ENCODE measurements at regions not wholly inside any gene's neighbourhood (a gene's known extent, or its start where the extent isn't known, plus 50 kb on each side); places are given as distances from the start of the nearest gene placed in this dataset.

DNA sequence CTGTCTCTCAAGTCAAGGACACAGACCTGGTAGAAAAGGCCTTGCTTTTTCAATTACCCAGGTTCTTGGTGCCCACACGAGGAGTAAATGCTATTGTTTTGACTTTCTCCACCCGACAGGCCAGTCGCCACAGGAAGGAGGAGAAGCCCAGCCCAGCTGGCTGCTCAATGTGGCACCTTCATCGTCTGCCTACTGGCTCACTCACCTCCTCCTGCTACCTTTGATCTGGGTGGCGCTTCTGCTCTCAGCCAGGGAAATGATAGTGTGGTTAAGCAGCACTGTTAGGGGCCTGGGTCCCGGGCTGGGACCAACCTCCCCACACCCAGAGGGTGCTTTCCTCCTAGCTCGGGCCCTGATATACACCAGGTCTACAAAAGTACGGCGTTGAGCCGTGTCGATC is 75.0 kb upstream of the FZD10 start:
- ATAC-seq (ENCODE audit: poor library complexity) (peak; percentile 43), DNase-seq (peak in 7 of 14 experiments; percentile 4 to 39 (median 20))
- intact Hi-C loops (cut with DNase I, micrococcal nuclease): no loop called here
- Histone ChIP-seq H3K4me3 (ENCODE audit: low read length) (no peak overlapping the region), H3K9me3 (ENCODE audit: control insufficient read depth in 1 of 2, insufficient read depth in 1 of 2, low read length in 2 of 2) (peaks cover 0 to 22% of the 10 kb centered on the region in 2 experiments), H3K27me3 (ENCODE audit: control insufficient read depth in 1 of 2, insufficient read depth in 2 of 2, low read length in 2 of 2) (peaks cover 0 to 2% of the 10 kb centered on the region in 2 experiments), H3K36me3 (ENCODE audit: insufficient read depth, low read length) (no peaks in the 10 kb centered on the region), H3K4me1 (ENCODE audit: insufficient read depth, low read length) (peaks cover 27% of the 10 kb centered on the region), H3K27ac (ENCODE audit: low read depth in 1 of 2, low read length in 2 of 2) (peak overlapping the region in 1 of 2 donors; percentile 1)
- Mint-ChIP-seq H3K36me3 (ENCODE audit: low read depth) (no peaks in the 10 kb centered on the region), H3K27ac (peak overlapping the region; percentile 82), H3K9me3 (peaks cover 6% of the 10 kb centered on the region), H3K4me1 (ENCODE audit: low read depth) (peaks cover 37% of the 10 kb centered on the region), H3K4me3 (peak overlapping the region; percentile 79), H3K27me3 (no peaks in the 10 kb centered on the region)
- ChIA-PET POLR2A (interaction anchor here (1.2 kb wide), 1 partner anchor 84 kb away, joined by 3 read pairs; no protein-coding TSS in a partner anchor), CTCF (no interaction called here)
- TF ChIP-seq, protein P1, sequence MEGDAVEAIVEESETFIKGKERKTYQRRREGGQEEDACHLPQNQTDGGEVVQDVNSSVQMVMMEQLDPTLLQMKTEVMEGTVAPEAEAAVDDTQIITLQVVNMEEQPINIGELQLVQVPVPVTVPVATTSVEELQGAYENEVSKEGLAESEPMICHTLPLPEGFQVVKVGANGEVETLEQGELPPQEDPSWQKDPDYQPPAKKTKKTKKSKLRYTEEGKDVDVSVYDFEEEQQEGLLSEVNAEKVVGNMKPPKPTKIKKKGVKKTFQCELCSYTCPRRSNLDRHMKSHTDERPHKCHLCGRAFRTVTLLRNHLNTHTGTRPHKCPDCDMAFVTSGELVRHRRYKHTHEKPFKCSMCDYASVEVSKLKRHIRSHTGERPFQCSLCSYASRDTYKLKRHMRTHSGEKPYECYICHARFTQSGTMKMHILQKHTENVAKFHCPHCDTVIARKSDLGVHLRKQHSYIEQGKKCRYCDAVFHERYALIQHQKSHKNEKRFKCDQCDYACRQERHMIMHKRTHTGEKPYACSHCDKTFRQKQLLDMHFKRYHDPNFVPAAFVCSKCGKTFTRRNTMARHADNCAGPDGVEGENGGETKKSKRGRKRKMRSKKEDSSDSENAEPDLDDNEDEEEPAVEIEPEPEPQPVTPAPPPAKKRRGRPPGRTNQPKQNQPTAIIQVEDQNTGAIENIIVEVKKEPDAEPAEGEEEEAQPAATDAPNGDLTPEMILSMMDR (IDR thresholded peaks at IDR 0.05): no peak

DNA sequence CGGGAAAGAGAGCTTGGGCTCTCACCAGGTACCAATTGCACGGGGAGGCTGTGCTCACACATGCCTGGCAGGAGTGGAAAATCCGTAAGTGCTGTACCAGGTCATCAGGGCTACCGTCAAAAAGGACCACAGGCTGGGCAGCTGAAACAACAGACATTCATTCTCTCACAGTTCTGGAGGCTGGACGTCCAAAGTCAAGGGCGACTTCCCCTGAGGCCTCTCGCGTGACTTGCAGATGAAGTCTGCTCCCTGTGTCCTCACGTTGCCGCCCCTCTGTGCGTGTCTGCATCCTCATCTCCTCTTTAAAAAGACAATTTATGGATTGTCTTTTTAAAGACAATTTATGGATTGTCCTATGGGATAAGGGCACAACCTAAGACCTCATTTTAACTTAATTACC is 73.8 kb upstream of the FZD10 start:
- Mint-ChIP-seq H3K9me3 (peaks cover 6% of the 10 kb centered on the region), H3K27me3 (no peaks in the 10 kb centered on the region), H3K4me3 (no peak overlapping the region), H3K27ac (no peak overlapping the region), H3K36me3 (ENCODE audit: low read depth) (no peaks in the 10 kb centered on the region), H3K4me1 (ENCODE audit: low read depth) (peaks cover 37% of the 10 kb centered on the region)
- no peak for ATAC-seq (ENCODE audit: poor library complexity)
- POLR2A ChIA-PET: no interaction called here
- Histone ChIP-seq H3K27ac (ENCODE audit: low read depth in 1 of 2, low read length in 2 of 2) (no peak overlapping the region), H3K9me3 (ENCODE audit: control insufficient read depth in 1 of 2, insufficient read depth in 1 of 2, low read length in 2 of 2) (peaks cover 0 to 27% of the 10 kb centered on the region in 2 experiments), H3K4me3 (ENCODE audit: low read length) (no peak overlapping the region), H3K4me1 (ENCODE audit: insufficient read depth, low read length) (peaks cover 27% of the 10 kb centered on the region), H3K27me3 (ENCODE audit: control insufficient read depth in 1 of 2, insufficient read depth in 2 of 2, low read length in 2 of 2) (peaks cover 0 to 2% of the 10 kb centered on the region in 2 experiments), H3K36me3 (ENCODE audit: insufficient read depth, low read length) (no peaks in the 10 kb centered on the region)
- CTCF ChIA-PET: no interaction called here
- TF ChIP-seq, protein P1 (IDR thresholded peaks at IDR 0.05): no peak
- no peak for DNase-seq
- intact Hi-C loops (cut with DNase I, micrococcal nuclease): no loop called here

DNA sequence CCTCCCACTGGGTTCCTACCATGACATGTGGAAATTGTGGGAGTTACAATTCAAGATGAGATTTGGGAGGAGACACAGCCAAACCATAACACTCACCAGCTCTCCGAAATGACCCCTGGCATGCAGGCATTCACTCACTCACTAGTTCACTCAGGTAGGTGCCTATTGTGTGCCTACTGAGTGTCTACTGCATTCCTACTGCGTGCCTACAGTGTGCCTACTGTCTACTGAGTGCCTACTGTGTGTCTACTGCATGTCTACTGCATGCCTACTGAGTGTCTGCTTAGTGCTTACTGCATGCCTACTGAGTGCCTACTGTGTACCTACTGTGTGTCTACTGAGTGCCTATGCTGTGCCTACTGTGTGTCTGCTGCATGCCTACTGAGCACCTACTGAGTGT is 71.7 kb upstream of the FZD10 start:
- H3K27ac ChIP-seq (ENCODE audit: low read depth in 1 of 2, low read length in 2 of 2): no peak overlapping the region
- no peak for ATAC-seq (ENCODE audit: poor library complexity)
- Mint-ChIP-seq H3K9me3 (peaks cover 6% of the 10 kb centered on the region), H3K4me3 (no peak overlapping the region), H3K27ac (no peak overlapping the region), H3K36me3 (ENCODE audit: low read depth) (no peaks in the 10 kb centered on the region), H3K4me1 (ENCODE audit: low read depth) (peaks cover 30% of the 10 kb centered on the region), H3K27me3 (no peaks in the 10 kb centered on the region)
- ChIA-PET POLR2A (no interaction called here), CTCF (no interaction called here)
- H3K36me3 ChIP-seq (ENCODE audit: insufficient read depth, low read length): no peaks in the 10 kb centered on the region
- peaks cover 26% of the 10 kb centered on the region for H3K4me1 ChIP-seq (ENCODE audit: insufficient read depth, low read length)
- DNase-seq: no peak
- H3K27me3 ChIP-seq (ENCODE audit: control insufficient read depth in 1 of 2, insufficient read depth in 2 of 2, low read length in 2 of 2): peaks cover 0 to 2% of the 10 kb centered on the region in 2 experiments
- no peak overlapping the region for H3K4me3 ChIP-seq (ENCODE audit: low read length)
- peaks cover 0 to 17% of the 10 kb centered on the region in 2 experiments for H3K9me3 ChIP-seq (ENCODE audit: control insufficient read depth in 1 of 2, insufficient read depth in 1 of 2, low read length in 2 of 2)
- TF ChIP-seq, protein P1 (IDR thresholded peaks at IDR 0.05): no peak
- intact Hi-C loops (cut with DNase I, micrococcal nuclease): no loop called here

All from CD4-positive, alpha-beta T cell (primary cell).